ENCODE measurements at regions not wholly inside any gene's neighbourhood (a gene's known extent, or its start where the extent isn't known, plus 50 kb on each side); places are given as distances from the start of the nearest gene placed in this dataset.

GRCh38 chr12:42790761-42791151 is 201.2 kb upstream of the PRICKLE1 start:
- no peaks in the 10 kb centered on the region for H3K27me3 ChIP-seq (ENCODE audit: insufficient read depth, low read length, poor library complexity, severe bottlenecking)
- H3K4me3 ChIP-seq (ENCODE audit: low read length): no peak overlapping the region
- CTCF ChIA-PET: no interaction called here
- no peaks in the 10 kb centered on the region for H3K27me3 Mint-ChIP-seq
- no peak overlapping the region for H3K27ac ChIP-seq (ENCODE audit: low read depth, low read length)
- no peaks in the 10 kb centered on the region for H3K36me3 ChIP-seq (ENCODE audit: insufficient read depth, low read length)
- H3K9me3 Mint-ChIP-seq: no peaks in the 10 kb centered on the region
- POLR2A ChIA-PET: no interaction called here
- H3K4me1 ChIP-seq (ENCODE audit: insufficient read depth, low read length): no peaks in the 10 kb centered on the region
- no peaks in the 10 kb centered on the region for H3K36me3 Mint-ChIP-seq
- no peak overlapping the region for H3K4me3 Mint-ChIP-seq
- H3K9me3 ChIP-seq (ENCODE audit: low read length): no peaks in the 10 kb centered on the region
- no peaks in the 10 kb centered on the region for H3K4me1 Mint-ChIP-seq
- H3K27ac Mint-ChIP-seq: no peak overlapping the region
- DNase-seq: no peak

GRCh38 chr12:42789808-42790760 is 200.5 kb upstream of the PRICKLE1 start:
- Mint-ChIP-seq H3K27me3 (no peaks in the 10 kb centered on the region), H3K9me3 (no peaks in the 10 kb centered on the region), H3K4me1 (no peaks in the 10 kb centered on the region), H3K4me3 (no peak overlapping the region), H3K36me3 (no peaks in the 10 kb centered on the region), H3K27ac (no peak overlapping the region)
- no peak for DNase-seq
- ChIA-PET CTCF (no interaction called here), POLR2A (no interaction called here)
- Histone ChIP-seq H3K36me3 (ENCODE audit: insufficient read depth, low read length) (no peaks in the 10 kb centered on the region), H3K27me3 (ENCODE audit: insufficient read depth, low read length, poor library complexity, severe bottlenecking) (no peaks in the 10 kb centered on the region), H3K4me3 (ENCODE audit: low read length) (no peak overlapping the region), H3K27ac (ENCODE audit: low read depth, low read length) (no peak overlapping the region), H3K9me3 (ENCODE audit: low read length) (no peaks in the 10 kb centered on the region), H3K4me1 (ENCODE audit: insufficient read depth, low read length) (no peaks in the 10 kb centered on the region)

GRCh38 chr12:42786400-42787148 is 197.0 kb upstream of the PRICKLE1 start:
- no peak overlapping the region for H3K4me3 ChIP-seq (ENCODE audit: low read length)
- no peak overlapping the region for H3K27ac ChIP-seq (ENCODE audit: low read depth, low read length)
- H3K27me3 Mint-ChIP-seq: no peaks in the 10 kb centered on the region
- H3K27me3 ChIP-seq (ENCODE audit: insufficient read depth, low read length, poor library complexity, severe bottlenecking): no peaks in the 10 kb centered on the region
- ChIA-PET POLR2A (no interaction called here), CTCF (no interaction called here)
- H3K4me1 ChIP-seq (ENCODE audit: insufficient read depth, low read length): no peaks in the 10 kb centered on the region
- H3K27ac Mint-ChIP-seq: no peak overlapping the region
- H3K36me3 ChIP-seq (ENCODE audit: insufficient read depth, low read length): no peaks in the 10 kb centered on the region
- H3K9me3 ChIP-seq (ENCODE audit: low read length): no peaks in the 10 kb centered on the region
- no peaks in the 10 kb centered on the region for H3K9me3 Mint-ChIP-seq
- H3K36me3 Mint-ChIP-seq: no peaks in the 10 kb centered on the region
- H3K4me1 Mint-ChIP-seq: no peaks in the 10 kb centered on the region
- H3K4me3 Mint-ChIP-seq: no peak overlapping the region
- DNase-seq: no peak

- H3K27me3 Mint-ChIP-seq: no peaks in the 10 kb centered on the region
- POLR2A ChIA-PET: no interaction called here
These were observed 196.4 kb upstream of the PRICKLE1 start for GRCh38 chr12:42785944-42786343.

GRCh38 chr12:42780671-42781070 is 191.1 kb upstream of the PRICKLE1 start:
- H3K27me3 Mint-ChIP-seq: no peaks in the 10 kb centered on the region
- POLR2A ChIA-PET: no interaction called here
- CTCF ChIA-PET: no interaction called here

More at GRCh38 chr12:42785944-42786343, 196.4 kb upstream of the PRICKLE1 start:
- DNase-seq: no peak
- H3K27ac Mint-ChIP-seq: no peak overlapping the region
- no peak overlapping the region for H3K4me3 Mint-ChIP-seq
- CTCF ChIA-PET: no interaction called here
- no peaks in the 10 kb centered on the region for H3K27me3 ChIP-seq (ENCODE audit: insufficient read depth, low read length, poor library complexity, severe bottlenecking)
- H3K36me3 Mint-ChIP-seq: no peaks in the 10 kb centered on the region
- no peaks in the 10 kb centered on the region for H3K4me1 Mint-ChIP-seq
- no peaks in the 10 kb centered on the region for H3K9me3 Mint-ChIP-seq
- H3K4me3 ChIP-seq (ENCODE audit: low read length): no peak overlapping the region
- H3K27ac ChIP-seq (ENCODE audit: low read depth, low read length): no peak overlapping the region
- no peaks in the 10 kb centered on the region for H3K36me3 ChIP-seq (ENCODE audit: insufficient read depth, low read length)
- no peaks in the 10 kb centered on the region for H3K9me3 ChIP-seq (ENCODE audit: low read length)
- no peaks in the 10 kb centered on the region for H3K4me1 ChIP-seq (ENCODE audit: insufficient read depth, low read length)

GRCh38 chr12:42779186-42779859 is 189.8 kb upstream of the PRICKLE1 start:
- Mint-ChIP-seq H3K4me1 (no peaks in the 10 kb centered on the region), H3K9me3 (peaks cover 0 to 2% (median 0%) of the 10 kb centered on the region in 5 donors), H3K27me3 (no peaks in the 10 kb centered on the region), H3K27ac (no peak overlapping the region), H3K4me3 (no peak overlapping the region), H3K36me3 (no peaks in the 10 kb centered on the region)
- H3K9me3 ChIP-seq (ENCODE audit: low read length): no peaks in the 10 kb centered on the region
- DNase-seq: no peak
- H3K4me1 ChIP-seq (ENCODE audit: insufficient read depth, low read length): no peaks in the 10 kb centered on the region
- H3K27me3 ChIP-seq (ENCODE audit: insufficient read depth, low read length, poor library complexity, severe bottlenecking): no peaks in the 10 kb centered on the region
- no peak overlapping the region for H3K4me3 ChIP-seq (ENCODE audit: low read length)
- POLR2A ChIA-PET: no interaction called here
- CTCF ChIA-PET: no interaction called here
- H3K36me3 ChIP-seq (ENCODE audit: insufficient read depth, low read length): no peaks in the 10 kb centered on the region
- no peak overlapping the region for H3K27ac ChIP-seq (ENCODE audit: low read depth, low read length)

More at GRCh38 chr12:42780671-42781070, 191.1 kb upstream of the PRICKLE1 start:
- Histone ChIP-seq H3K27ac (ENCODE audit: low read depth, low read length) (no peak overlapping the region), H3K4me3 (ENCODE audit: low read length) (no peak overlapping the region), H3K27me3 (ENCODE audit: insufficient read depth, low read length, poor library complexity, severe bottlenecking) (no peaks in the 10 kb centered on the region), H3K36me3 (ENCODE audit: insufficient read depth, low read length) (no peaks in the 10 kb centered on the region), H3K9me3 (ENCODE audit: low read length) (no peaks in the 10 kb centered on the region), H3K4me1 (ENCODE audit: insufficient read depth, low read length) (no peaks in the 10 kb centered on the region)
- no peak overlapping the region for H3K4me3 Mint-ChIP-seq
- H3K4me1 Mint-ChIP-seq: no peaks in the 10 kb centered on the region
- DNase-seq: no peak
- peaks cover 0 to 2% (median 0%) of the 10 kb centered on the region in 5 donors for H3K9me3 Mint-ChIP-seq
- no peaks in the 10 kb centered on the region for H3K36me3 Mint-ChIP-seq
- no peak overlapping the region for H3K27ac Mint-ChIP-seq

GRCh38 chr12:42776396-42776795 is 186.8 kb upstream of the PRICKLE1 start:
- Histone ChIP-seq H3K4me3 (ENCODE audit: low read length) (no peak overlapping the region), H3K27ac (ENCODE audit: low read depth, low read length) (no peak overlapping the region), H3K36me3 (ENCODE audit: insufficient read depth, low read length) (no peaks in the 10 kb centered on the region), H3K27me3 (ENCODE audit: insufficient read depth, low read length, poor library complexity, severe bottlenecking) (no peaks in the 10 kb centered on the region), H3K9me3 (ENCODE audit: low read length) (no peaks in the 10 kb centered on the region), H3K4me1 (ENCODE audit: insufficient read depth, low read length) (no peaks in the 10 kb centered on the region)
- ChIA-PET CTCF (no interaction called here), POLR2A (no interaction called here)
- no peaks in the 10 kb centered on the region for H3K36me3 Mint-ChIP-seq
- no peaks in the 10 kb centered on the region for H3K27me3 Mint-ChIP-seq
- DNase-seq: no peak
- H3K9me3 Mint-ChIP-seq: peaks cover 0 to 8% (median 4%) of the 10 kb centered on the region in 5 donors
- no peaks in the 10 kb centered on the region for H3K4me1 Mint-ChIP-seq
- no peak overlapping the region for H3K27ac Mint-ChIP-seq
- no peak overlapping the region for H3K4me3 Mint-ChIP-seq

- Histone ChIP-seq H3K4me3 (ENCODE audit: low read length) (no peak overlapping the region), H3K27ac (ENCODE audit: low read depth, low read length) (no peak overlapping the region), H3K36me3 (ENCODE audit: insufficient read depth, low read length) (no peaks in the 10 kb centered on the region), H3K9me3 (ENCODE audit: low read length) (no peaks in the 10 kb centered on the region), H3K27me3 (ENCODE audit: insufficient read depth, low read length, poor library complexity, severe bottlenecking) (no peaks in the 10 kb centered on the region), H3K4me1 (ENCODE audit: insufficient read depth, low read length) (no peaks in the 10 kb centered on the region)
- Mint-ChIP-seq H3K4me1 (no peaks in the 10 kb centered on the region), H3K36me3 (no peaks in the 10 kb centered on the region), H3K9me3 (peaks cover 0 to 9% (median 4%) of the 10 kb centered on the region in 5 donors), H3K27ac (no peak overlapping the region), H3K27me3 (no peaks in the 10 kb centered on the region), H3K4me3 (no peak overlapping the region)
- no peak for DNase-seq
- ChIA-PET POLR2A (no interaction called here), CTCF (no interaction called here)
These were observed 184.7 kb upstream of the PRICKLE1 start for GRCh38 chr12:42774238-42774637.
